Endothelial cell of umbilical vein (primary cell): ENCODE measurements at regions not wholly inside any gene's neighbourhood (a gene's known extent, or its start where the extent isn't known, plus 50 kb on each side); places are given as distances from the start of the nearest gene placed in this dataset.
"Not testable (repeated sequence)": the region's sequence is repeated elsewhere in the genome, so short reads cannot be mapped to it uniquely, and the experiment has no call there.

Experiments
- CTCF ChIP-seq, 2 donors: IDR thresholded peaks; 1 replicate in 1 of 2; 2 replicates in 1 of 2; pipeline ENCODE4 v1.5.1; 2011; ENCODE audit warnings: low read length in 2 of 2, mild to moderate bottlenecking in 2 of 2, moderate library complexity in 2 of 2, control low read depth in 1 of 2, inconsistent platforms in 1 of 2, low read depth in 1 of 2; ENCODE audit not compliant: insufficient read depth in 1 of 2; ENCODE audit errors: extremely low read depth in 1 of 2
- EZH2 ChIP-seq: IDR thresholded peaks from 2 replicates; pipeline ENCODE4 v1.6.1; 2012; ENCODE audit warnings: borderline replicate concordance, low read depth, mild to moderate bottlenecking, moderate library complexity, low read length, inconsistent platforms; ENCODE audit not compliant: severe bottlenecking
- MYC ChIP-seq: IDR thresholded peaks from one replicate; pipeline ENCODE4 v1.6.1; 2011; ENCODE audit warnings: mild to moderate bottlenecking, low read depth, low read length
- POLR2A ChIP-seq: IDR thresholded peaks from 2 replicates; pipeline ENCODE4 v1.6.1; 2012; ENCODE audit warnings: low read depth, mild to moderate bottlenecking, control low read depth, low read length

DNA sequence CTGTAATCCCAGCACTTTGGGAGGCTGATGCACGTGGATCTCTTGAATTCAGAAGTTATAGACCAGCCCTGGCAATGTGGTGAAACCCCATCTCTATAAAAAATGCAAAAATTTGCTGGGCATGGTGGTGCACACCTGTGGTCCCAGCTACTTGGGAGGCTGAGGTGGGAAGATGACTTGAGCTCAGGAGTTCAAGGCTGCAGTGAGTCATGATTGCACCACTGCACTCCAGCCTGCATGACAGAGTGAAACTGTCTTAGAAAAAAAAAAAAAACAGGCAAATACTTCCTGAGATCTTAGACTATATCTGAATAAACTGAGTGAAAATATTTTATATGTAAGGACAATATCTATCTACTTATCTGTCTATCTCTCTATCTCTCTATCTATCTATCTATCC lies 83.4 kb upstream of the PIP4K2A start:
- not testable (repeated sequence) for TF ChIP-seq CTCF (IDR thresholded peaks at IDR 0.05; ENCODE audit: extremely low read depth in 1 of 2, insufficient read depth in 1 of 2, low read depth in 1 of 2, low read length in 2 of 2); POLR2A; EZH2; MYC
